NT2/D1 (cell line): ENCODE measurements at regions not wholly inside any gene's neighbourhood (a gene's known extent, or its start where the extent isn't known, plus 50 kb on each side); places are given as distances from the start of the nearest gene placed in this dataset.

Experiments used
- SUZ12 ChIP-seq: IDR thresholded peaks from 2 replicates; pipeline ENCODE4 v1.6.1; 2011; ENCODE audit not compliant: insufficient read length, insufficient read depth; ENCODE audit errors: extremely low read depth
- YY1 ChIP-seq: IDR thresholded peaks from 2 replicates; pipeline ENCODE4 v1.6.1; 2011; ENCODE audit not compliant: insufficient read length, insufficient read depth
- ZNF274 ChIP-seq: IDR thresholded peaks from 2 replicates; pipeline ENCODE4 v1.6.1; 2011; ENCODE audit warnings: mild to moderate bottlenecking, low read depth, low read length

- TF ChIP-seq YY1 (no peak), ZNF274 (no peak), SUZ12 (no peak)
Measured at GRCh38 chr2:128632501-128632800, 313.8 kb upstream of the HS6ST1 start.
